IMR-90 (cell line): ENCODE measurements at regions not wholly inside any gene's neighbourhood (a gene's known extent, or its start where the extent isn't known, plus 50 kb on each side); places are given as distances from the start of the nearest gene placed in this dataset.

ENCODE experiments used
- ATAC-seq: fragments of 200-7000 bp; cut with Tn5 transposase; 2 replicates; pipeline ENCODE4 v1.9.1; 2020; ENCODE audit warnings: low read depth, mild to moderate bottlenecking, moderate library complexity
- BruUV-seq: library from RNA; stranded (reverse); fragments of 400-500 nt; replicated peaks from 2 replicates; lab custom pipeline; 2021; lab: Mats Ljungman, UMichigan
- CTCF ChIA-PET: fragments of 300-600 bp; formaldehyde crosslinking; extraction: SDS; loops from one replicate; lab custom pipeline; 2021; ENCODE audit warnings: antibody characterized with exemption; lab: Yijun Ruan, JAX
- POLR2A ChIA-PET: fragments of 300-600 bp; sonication (Branson Sonifier 250); formaldehyde crosslinking; loops from one replicate; lab custom pipeline; 2022; ENCODE audit warnings: antibody characterized with exemption; ENCODE audit not compliant: unreplicated experiment; lab: Charles Lee
- DNase-seq: peaks from one replicate; pipeline ENCODE4 v3.0.0; 2013
- H2AFZ ChIP-seq: replicated peaks from 2 replicates; pipeline ENCODE3; 2013; ENCODE audit warnings: low read length, mild to moderate bottlenecking; ENCODE audit not compliant: poor library complexity
- H2AK5ac ChIP-seq: 2 replicates; pipeline ENCODE4 v1.6.1; 2013; ENCODE audit warnings: low read depth, low read length, inconsistent platforms
- H2AK9ac ChIP-seq: replicated peaks from 2 replicates; pipeline ENCODE3; 2013; ENCODE audit warnings: mild to moderate bottlenecking, low read depth, low read length, moderate library complexity; ENCODE audit not compliant: poor library complexity
- H2BK120ac ChIP-seq: 2 replicates; pipeline ENCODE4 v1.6.1; 2013; ENCODE audit warnings: low read depth, low read length, inconsistent platforms
- H2BK15ac ChIP-seq: 3 replicates; pipeline ENCODE4 v1.6.1; 2013; ENCODE audit warnings: low read depth, low read length, inconsistent platforms
- H2BK20ac ChIP-seq: 2 replicates; pipeline ENCODE4 v1.6.1; 2013; ENCODE audit warnings: low read depth, mild to moderate bottlenecking, inconsistent platforms, low read length, moderate library complexity
- H2BK5ac ChIP-seq: 2 replicates; pipeline ENCODE4 v1.6.1; 2013; ENCODE audit warnings: mild to moderate bottlenecking, low read depth, low read length, inconsistent platforms; ENCODE audit not compliant: poor library complexity, severe bottlenecking
- H3K14ac ChIP-seq: replicated peaks from 2 replicates; pipeline ENCODE4 v1.6.1; 2013; ENCODE audit warnings: low read depth, low read length, inconsistent platforms
- H3K18ac ChIP-seq: 2 replicates; pipeline ENCODE4 v1.6.1; 2013; ENCODE audit warnings: low read depth, low read length, control low read depth
- H3K23ac ChIP-seq: 2 replicates; pipeline ENCODE4 v1.6.1; 2013; ENCODE audit warnings: low read depth, low read length, inconsistent platforms
- H3K27ac ChIP-seq: 2 replicates; pipeline ENCODE4 v1.5.1; 2013; ENCODE audit warnings: mild to moderate bottlenecking, control low read depth, low read length; ENCODE audit not compliant: insufficient read depth
- H3K27me3 ChIP-seq: 2 replicates; pipeline ENCODE4 v1.6.1; 2013; ENCODE audit warnings: low read length; ENCODE audit not compliant: control insufficient read depth, insufficient read depth
- H3K36me3 ChIP-seq: 2 replicates; pipeline ENCODE4 v1.6.1; 2013; ENCODE audit warnings: low read length, mixed read lengths; ENCODE audit not compliant: control insufficient read depth, insufficient read depth
- H3K4ac ChIP-seq: 2 replicates; pipeline ENCODE4 v1.6.1; 2013; ENCODE audit warnings: low read depth, low read length, inconsistent platforms
- H3K4me1 ChIP-seq: 2 replicates; pipeline ENCODE4 v1.6.1; 2013; ENCODE audit warnings: low read length, mixed read lengths; ENCODE audit not compliant: control insufficient read depth, insufficient read depth
- H3K4me2 ChIP-seq: 2 replicates; pipeline ENCODE4 v1.6.1; 2013; ENCODE audit warnings: low read depth, mild to moderate bottlenecking, control low read depth, low read length, moderate library complexity
- H3K4me3 ChIP-seq: 2 replicates; pipeline ENCODE4 v1.5.1; 2013; ENCODE audit warnings: low read depth, mild to moderate bottlenecking, control low read depth, low read length, moderate library complexity; ENCODE audit not compliant: insufficient read depth
- H3K56ac ChIP-seq: 2 replicates; pipeline ENCODE4 v1.6.1; 2013; ENCODE audit warnings: low read length, inconsistent platforms; ENCODE audit not compliant: insufficient read depth; ENCODE audit errors: extremely low read depth
- H3K79me1 ChIP-seq, 2 experiments: 2 replicates each; pipeline ENCODE4 v1.6.1; 2013; ENCODE audit warnings: low read length in 2 of 2, inconsistent platforms in 1 of 2, low read depth in 1 of 2
- H3K9ac ChIP-seq: 2 replicates; pipeline ENCODE4 v1.6.1; 2013; ENCODE audit warnings: low read depth, low read length, control low read depth
- H3K9me1 ChIP-seq: 2 replicates; pipeline ENCODE4 v1.6.1; 2013; ENCODE audit warnings: low read length, inconsistent platforms; ENCODE audit not compliant: insufficient read depth
- H3K9me3 ChIP-seq: 2 replicates; pipeline ENCODE4 v1.6.1; 2013; ENCODE audit warnings: low read length; ENCODE audit not compliant: control insufficient read depth, insufficient read depth
- H4K20me1 ChIP-seq: 2 replicates; pipeline ENCODE4 v1.6.1; 2013; ENCODE audit warnings: low read length, inconsistent platforms; ENCODE audit not compliant: insufficient read depth
- H4K5ac ChIP-seq: 2 replicates; pipeline ENCODE4 v1.6.1; 2013; ENCODE audit warnings: mild to moderate bottlenecking, low read depth, low read length, control low read depth
- H4K8ac ChIP-seq, 2 experiments: 2 replicates each; pipeline ENCODE4 v1.6.1; 2013; ENCODE audit warnings: low read depth in 2 of 2, low read length in 2 of 2, control low read depth in 1 of 2, inconsistent platforms in 1 of 2
- H4K91ac ChIP-seq: 2 replicates; pipeline ENCODE4 v1.6.1; 2013; ENCODE audit warnings: low read depth, low read length, inconsistent platforms; ENCODE audit not compliant: insufficient read depth
- CHD1 ChIP-seq: IDR thresholded peaks from 2 replicates; pipeline ENCODE4 v1.6.1; 2012; ENCODE audit warnings: low read depth, low read length, improper control_type of control experiment
- CTCF ChIP-seq: conservative IDR thresholded peaks from 2 replicates; pipeline ENCODE4 v1.5.1; 2012; ENCODE audit warnings: mild to moderate bottlenecking, low read depth, low read length, improper control_type of control experiment
- ELK1 ChIP-seq: fragments of 150-350 bp; IDR thresholded peaks from 2 replicates; pipeline ENCODE4 v1.6.1; 2016; ENCODE audit warnings: low read depth, mild to moderate bottlenecking, low read length, moderate library complexity, borderline replicate concordance
- MAFK ChIP-seq: IDR thresholded peaks from 2 replicates; pipeline ENCODE4 v1.6.1; 2012; ENCODE audit warnings: low read depth, low read length, improper control_type of control experiment
- MXI1 ChIP-seq: IDR thresholded peaks from 2 replicates; pipeline ENCODE4 v1.6.1; 2012; ENCODE audit warnings: low read depth, mild to moderate bottlenecking, low read length, moderate library complexity, borderline replicate concordance
- NFE2L2 ChIP-seq: fragments of 150-350 bp; IDR thresholded peaks from 2 replicates; pipeline ENCODE4 v1.6.1; 2016; ENCODE audit warnings: low read depth, mild to moderate bottlenecking, low read length
- POLR2A ChIP-seq: IDR thresholded peaks from 2 replicates; pipeline ENCODE4 v1.6.1; 2012; ENCODE audit warnings: mild to moderate bottlenecking, low read depth, low read length
- RAD21 ChIP-seq: IDR thresholded peaks from 2 replicates; pipeline ENCODE4 v1.6.1; 2012; ENCODE audit warnings: low read length, improper control_type of control experiment
- RCOR1 ChIP-seq: IDR thresholded peaks from 2 replicates; pipeline ENCODE4 v1.6.1; 2012; ENCODE audit warnings: mild to moderate bottlenecking, low read length, improper control_type of control experiment; ENCODE audit not compliant: insufficient replicate concordance
- RFX5 ChIP-seq: IDR thresholded peaks from 2 replicates; pipeline ENCODE4 v1.8.0; 2012; ENCODE audit warnings: low read depth, mild to moderate bottlenecking, low read length, moderate library complexity
- SMC3 ChIP-seq: fragments of 150-350 bp; IDR thresholded peaks from 2 replicates; pipeline ENCODE4 v1.6.1; 2016; ENCODE audit warnings: low read depth, mild to moderate bottlenecking, antibody characterized with exemption, low read length, moderate library complexity
- USF2 ChIP-seq: fragments of 150-350 bp; IDR thresholded peaks from 2 replicates; pipeline ENCODE4 v1.6.1; 2017; ENCODE audit warnings: mild to moderate bottlenecking, antibody characterized with exemption, low read length, low read depth
- WGBS, 2 experiments: methylation state at CpG; one replicate each; pipeline versions ENCODE4 v1.1.5 to v1.1.7; 2013; ENCODE audit warnings: missing lambda C conversion rate in 2 of 2; ENCODE audit not compliant: insufficient read length in 1 of 2; ENCODE audit errors: extremely low coverage in 2 of 2; 5-methylcytosine and 5-hydroxymethylcytosine counted together
- dilution Hi-C: fragments of 300-500 bp; cut with HindIII; formaldehyde crosslinking; loops from one replicate; pipeline ENCODE4 v1.14.3; 2018; ENCODE audit warnings: low sequenced_read_pairs; ENCODE audit not compliant: unreplicated experiment
- in situ Hi-C: fragments of 300-500 bp; cut with MboI; formaldehyde crosslinking; loops from 3 replicates; pipeline ENCODE4 v1.14.3; 2019; ENCODE audit warnings: low sequenced_read_pairs, inconsistent platforms, mixed read lengths
- intact Hi-C: fragments of 100-400 bp; cut with micrococcal nuclease; formaldehyde crosslinking; loops from 2 replicates; pipeline ENCODE4 v1.10.0; 2022

GRCh38 chr7:155205368-155206317, 92.0 kb upstream of the INSIG1 start:
- H2BK120ac ChIP-seq, result peak overlapping the region; percentile 94
- H2AFZ ChIP-seq, result peak overlapping the region; percentile 95
- ATAC-seq (peak; percentile 95), DNase-seq (peak; percentile 99)
- peak overlapping the region; percentile 52 for H3K4me2 ChIP-seq
- H2AK5ac ChIP-seq, result peak overlapping the region; percentile 97
- peak overlapping the region; percentile 99 for H2BK5ac ChIP-seq
- no peaks in the 10 kb centered on the region for H4K20me1 ChIP-seq
- H3K9me1 ChIP-seq, result peaks cover 16% of the 10 kb centered on the region; the same call in 1 of the 2 replicates
- peak overlapping the region; percentile 96 for H2BK20ac ChIP-seq
- peak overlapping the region; percentile 86 to 99 for H4K8ac ChIP-seq
- dilution Hi-C loops, result no loop called here
- peak overlapping the region; percentile 92; the same call in 2 of the 3 replicates for H2BK15ac ChIP-seq
- peak overlapping the region; percentile 97 for H3K4ac ChIP-seq
- H3K14ac ChIP-seq, result peak overlapping the region; percentile 89
- peaks cover 5% of the 10 kb centered on the region; the same call in 1 of the 2 replicates for H3K4me1 ChIP-seq
- BruUV-seq, result no TSS peak
- ChIA-PET POLR2A (no interaction called here), CTCF (interaction anchor here (1.2 to 1.4 kb wide), 2 partner anchors 15 to 92 kb away, joined by 3 read pairs; partner anchors contain the start of gene INSIG1)
- in situ Hi-C loops, result loop anchor here (5.0 kb wide), 1 partner anchor 92 kb away; the partner anchor contains the start of gene INSIG1
- no peaks in the 10 kb centered on the region for H3K9me3 ChIP-seq
- H3K27me3 ChIP-seq, result no peaks in the 10 kb centered on the region
- no peaks in the 10 kb centered on the region for H3K79me1 ChIP-seq
- peak overlapping the region; percentile 94 for H3K23ac ChIP-seq
- H4K91ac ChIP-seq, result peak overlapping the region; percentile 96
- peak overlapping the region; percentile 84 for H2AK9ac ChIP-seq
- no peak overlapping the region for H3K9ac ChIP-seq
- H3K27ac ChIP-seq, result peak overlapping the region; percentile 63
- peak overlapping the region; percentile 25; the same call in 1 of the 2 replicates for H3K56ac ChIP-seq
- H3K4me3 ChIP-seq, result no peak overlapping the region
- peak overlapping the region; percentile 92; the same call in 1 of the 2 replicates for H3K18ac ChIP-seq
- H4K5ac ChIP-seq, result peak overlapping the region; percentile 90
- H3K36me3 ChIP-seq, result no peaks in the 10 kb centered on the region
- intact Hi-C loops, result loop anchor here (1.0 kb wide), 1 partner anchor 92 kb away; the partner anchor contains the start of gene INSIG1
- WGBS, 2 experiments, result 10% methylated on average over 4 of the region's 33 CpGs; no CpG with 5 or more reads in 1 of the 2 experiments
- TF ChIP-seq MAFK (peak; percentile 56; the same call in 1 of the 2 replicates), MXI1 (no peak), NFE2L2 (peak; percentile 63), SMC3 (no peak), RCOR1 (no peak), POLR2A (no peak; the same call in 1 of the 2 replicates), RAD21 (peak; percentile 20; the same call in 1 of the 2 replicates), CHD1 (no peak), RFX5 (no peak), ELK1 (no peak), CTCF (no peak), USF2 (peak; percentile 14; the same call in 1 of the 2 replicates)
